Cardiac muscle cell (in vitro differentiated cells and primary cell): ENCODE measurements at regions not wholly inside any gene's neighbourhood (a gene's known extent, or its start where the extent isn't known, plus 50 kb on each side); places are given as distances from the start of the nearest gene placed in this dataset.

Experiments used
- DNase-seq, 2 donors: peaks; one replicate each; pipeline versions ENCODE4 v3.0.0 to v3.0.0-alpha.2; 2010 to 2017; ENCODE audit warnings: low read depth in 1 of 2, low spot score in 1 of 2
- H3K27ac ChIP-seq: fragments of 200-600 bp; sonication (generic); 2 replicates; pipeline ENCODE4 v1.5.1; 2016
- H3K27me3 ChIP-seq: fragments of 200-600 bp; sonication (generic); 2 replicates; pipeline ENCODE4 v1.6.0; 2016; ENCODE audit warnings: control low read depth
- H3K36me3 ChIP-seq: fragments of 200-600 bp; sonication (generic); 2 replicates; pipeline ENCODE4 v1.5.1; 2016; ENCODE audit warnings: control low read depth
- H3K4me1 ChIP-seq: fragments of 200-600 bp; sonication (generic); 2 replicates; pipeline ENCODE4 v1.8.1; 2017; ENCODE audit warnings: low read depth, mild to moderate bottlenecking, mixed run types
- H3K4me3 ChIP-seq: fragments of 200-600 bp; sonication (generic); 2 replicates; pipeline ENCODE4 v1.5.1; 2016; ENCODE audit warnings: mild to moderate bottlenecking
- H3K9me3 ChIP-seq: fragments of 200-600 bp; sonication (generic); 2 replicates; pipeline ENCODE4 v1.5.1; 2017; ENCODE audit warnings: low read depth, mild to moderate bottlenecking, control low read depth
- TF ChIP-seq, protein P1 (sequence below): IDR thresholded peaks from 2 replicates; pipeline ENCODE4 v1.5.1; 2012; ENCODE audit warnings: low read depth, mild to moderate bottlenecking, low read length

GRCh38 chr4:117495802-117496201, 410.4 kb upstream of the TRAM1L1 start:
- no peak for DNase-seq
- TF ChIP-seq, protein P1, sequence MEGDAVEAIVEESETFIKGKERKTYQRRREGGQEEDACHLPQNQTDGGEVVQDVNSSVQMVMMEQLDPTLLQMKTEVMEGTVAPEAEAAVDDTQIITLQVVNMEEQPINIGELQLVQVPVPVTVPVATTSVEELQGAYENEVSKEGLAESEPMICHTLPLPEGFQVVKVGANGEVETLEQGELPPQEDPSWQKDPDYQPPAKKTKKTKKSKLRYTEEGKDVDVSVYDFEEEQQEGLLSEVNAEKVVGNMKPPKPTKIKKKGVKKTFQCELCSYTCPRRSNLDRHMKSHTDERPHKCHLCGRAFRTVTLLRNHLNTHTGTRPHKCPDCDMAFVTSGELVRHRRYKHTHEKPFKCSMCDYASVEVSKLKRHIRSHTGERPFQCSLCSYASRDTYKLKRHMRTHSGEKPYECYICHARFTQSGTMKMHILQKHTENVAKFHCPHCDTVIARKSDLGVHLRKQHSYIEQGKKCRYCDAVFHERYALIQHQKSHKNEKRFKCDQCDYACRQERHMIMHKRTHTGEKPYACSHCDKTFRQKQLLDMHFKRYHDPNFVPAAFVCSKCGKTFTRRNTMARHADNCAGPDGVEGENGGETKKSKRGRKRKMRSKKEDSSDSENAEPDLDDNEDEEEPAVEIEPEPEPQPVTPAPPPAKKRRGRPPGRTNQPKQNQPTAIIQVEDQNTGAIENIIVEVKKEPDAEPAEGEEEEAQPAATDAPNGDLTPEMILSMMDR: no peak
- H3K36me3 ChIP-seq: no peaks in the 10 kb centered on the region
- H3K4me3 ChIP-seq: no peak overlapping the region
- H3K9me3 ChIP-seq: no peaks in the 10 kb centered on the region
- H3K27me3 ChIP-seq: no peaks in the 10 kb centered on the region
- H3K4me1 ChIP-seq: no peaks in the 10 kb centered on the region
- no peak overlapping the region for H3K27ac ChIP-seq

DNA sequence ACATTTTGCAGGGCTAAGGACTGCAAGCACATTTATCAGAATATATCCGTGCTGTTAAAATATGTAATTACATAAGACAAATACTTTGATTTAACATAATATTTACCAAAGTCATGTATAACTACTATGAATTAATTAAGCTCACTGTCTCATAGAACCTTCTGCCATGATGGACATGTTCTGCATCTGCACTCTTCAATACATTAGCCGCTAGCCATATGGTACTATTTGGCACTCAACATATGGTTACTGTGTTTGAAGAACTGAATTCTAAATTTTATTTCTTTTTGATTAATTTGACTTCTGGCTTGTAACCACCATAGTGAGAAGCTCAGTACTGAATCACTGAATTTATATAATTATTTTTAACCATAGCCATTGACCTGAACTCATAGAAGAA, 427.0 kb upstream of the TRAM1L1 start:
- no peak overlapping the region for H3K27ac ChIP-seq
- no peaks in the 10 kb centered on the region for H3K27me3 ChIP-seq
- TF ChIP-seq, protein P1: no peak
- no peaks in the 10 kb centered on the region for H3K36me3 ChIP-seq
- H3K9me3 ChIP-seq: no peaks in the 10 kb centered on the region
- H3K4me3 ChIP-seq: no peak overlapping the region
- H3K4me1 ChIP-seq: no peaks in the 10 kb centered on the region
- DNase-seq: no peak

DNA sequence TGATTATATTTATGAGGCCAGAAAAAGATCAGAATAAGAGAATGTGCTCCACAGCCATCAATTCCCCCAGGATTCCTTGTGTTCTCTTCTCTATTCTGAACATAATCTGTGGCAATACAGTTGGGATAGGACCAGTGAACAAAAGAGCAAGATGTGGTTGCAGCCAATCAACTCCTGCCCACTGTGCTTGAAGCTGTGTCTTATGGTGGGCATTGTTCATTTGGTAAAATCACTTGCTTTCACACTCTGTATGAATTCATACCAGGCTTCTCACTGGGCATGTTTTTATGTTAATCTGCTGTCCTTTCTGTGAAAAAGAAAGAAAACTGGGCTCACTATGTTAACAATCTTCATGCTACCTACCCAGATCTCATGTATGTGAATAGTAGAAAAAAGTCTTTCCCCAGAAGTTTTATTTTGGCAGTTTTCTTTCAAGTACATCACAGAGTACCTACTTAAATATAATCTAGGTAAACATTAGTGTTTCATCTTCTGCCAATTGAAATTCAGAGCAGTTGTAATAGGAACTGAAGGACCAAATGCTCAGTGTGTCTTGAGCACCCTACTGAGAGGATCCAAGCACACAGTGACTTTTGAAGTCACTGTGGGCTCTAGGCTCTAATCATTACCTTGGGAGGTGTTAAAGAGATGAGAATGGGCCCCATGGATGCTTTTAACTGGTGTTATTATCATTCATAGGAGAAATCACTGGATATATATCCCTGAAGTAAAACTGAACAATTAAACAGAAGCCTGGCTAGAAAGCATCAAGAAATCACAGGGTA, 429.2 kb upstream of the TRAM1L1 start:
- no peaks in the 10 kb centered on the region for H3K4me1 ChIP-seq
- H3K9me3 ChIP-seq: no peaks in the 10 kb centered on the region
- no peak overlapping the region for H3K4me3 ChIP-seq
- H3K27ac ChIP-seq: no peak overlapping the region
- TF ChIP-seq, protein P1: no peak
- no peaks in the 10 kb centered on the region for H3K27me3 ChIP-seq
- no peak for DNase-seq
- H3K36me3 ChIP-seq: no peaks in the 10 kb centered on the region

DNA sequence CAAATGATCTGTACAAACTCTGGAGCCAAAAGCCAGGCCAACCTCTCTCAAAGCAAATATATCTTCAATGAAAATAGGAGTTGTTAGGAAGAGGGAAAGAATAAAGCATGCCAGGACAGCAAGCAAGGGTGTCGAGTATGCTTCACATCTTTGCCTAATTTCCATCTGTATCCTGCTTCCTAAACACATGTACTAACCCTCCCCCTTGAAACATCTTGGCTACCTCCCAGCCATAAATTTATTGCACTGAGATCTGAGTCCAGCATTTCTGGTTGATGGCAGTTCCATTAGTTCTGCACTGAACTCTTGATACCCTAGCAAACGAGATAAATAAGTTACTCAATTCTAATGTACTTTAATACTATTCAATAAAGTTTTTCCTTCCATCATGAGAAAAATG, 430.5 kb upstream of the TRAM1L1 start:
- no peak overlapping the region for H3K4me3 ChIP-seq
- TF ChIP-seq, protein P1: no peak
- H3K4me1 ChIP-seq: no peaks in the 10 kb centered on the region
- no peaks in the 10 kb centered on the region for H3K36me3 ChIP-seq
- no peak for DNase-seq
- H3K27ac ChIP-seq: no peak overlapping the region
- no peaks in the 10 kb centered on the region for H3K9me3 ChIP-seq
- H3K27me3 ChIP-seq: no peaks in the 10 kb centered on the region

GRCh38 chr4:117527601-117528000, 442.2 kb upstream of the TRAM1L1 start:
- TF ChIP-seq, protein P1: no peak
- DNase-seq: no peak
- H3K27me3 ChIP-seq: no peaks in the 10 kb centered on the region
- H3K27ac ChIP-seq: no peak overlapping the region
- H3K36me3 ChIP-seq: no peaks in the 10 kb centered on the region
- peaks cover 6% of the 10 kb centered on the region for H3K4me1 ChIP-seq
- H3K9me3 ChIP-seq: no peaks in the 10 kb centered on the region
- no peak overlapping the region for H3K4me3 ChIP-seq

GRCh38 chr4:117529401-117529800, 444.0 kb upstream of the TRAM1L1 start:
- Histone ChIP-seq H3K27me3 (no peaks in the 10 kb centered on the region), H3K4me1 (peaks cover 6% of the 10 kb centered on the region), H3K4me3 (no peak overlapping the region), H3K36me3 (no peaks in the 10 kb centered on the region), H3K27ac (no peak overlapping the region), H3K9me3 (no peaks in the 10 kb centered on the region)
- TF ChIP-seq, protein P1: no peak
- peak in 1 of 2 donors; percentile 7 for DNase-seq
